HG03439 (cell line): ENCODE measurements at regions not wholly inside any gene's neighbourhood (a gene's known extent, or its start where the extent isn't known, plus 50 kb on each side); places are given as distances from the start of the nearest gene placed in this dataset.
"Not testable (repeated sequence)": the region's sequence is repeated elsewhere in the genome, so short reads cannot be mapped to it uniquely, and the experiment has no call there.

Source experiments
- ATAC-seq: cut with Tn5 transposase; IDR thresholded peaks from one replicate; pipeline ENCODE4 v1.9.1; 2021; ENCODE audit warnings: mild to moderate bottlenecking, moderate library complexity; ENCODE audit not compliant: unreplicated experiment

DNA sequence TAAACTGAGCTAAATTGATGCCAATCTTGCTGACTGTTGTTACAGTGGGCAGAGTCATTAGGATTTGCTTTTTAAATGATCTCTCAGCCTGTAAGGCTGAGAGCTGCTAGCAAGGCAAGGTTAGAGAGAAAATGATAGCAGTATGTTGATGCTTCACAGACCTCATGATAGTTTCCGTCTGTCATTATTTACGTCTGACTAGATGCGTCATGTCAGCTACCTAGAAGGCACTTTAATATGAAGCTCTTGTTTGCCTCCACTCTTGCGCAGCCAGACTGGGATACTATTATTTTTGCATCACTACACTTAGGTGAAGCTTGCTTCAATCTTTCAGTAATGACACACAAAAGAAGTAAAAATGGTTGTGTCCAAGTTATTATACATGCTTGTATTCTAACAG is 313.8 kb downstream of the LNPK start:
- ATAC-seq, result no peak

DNA sequence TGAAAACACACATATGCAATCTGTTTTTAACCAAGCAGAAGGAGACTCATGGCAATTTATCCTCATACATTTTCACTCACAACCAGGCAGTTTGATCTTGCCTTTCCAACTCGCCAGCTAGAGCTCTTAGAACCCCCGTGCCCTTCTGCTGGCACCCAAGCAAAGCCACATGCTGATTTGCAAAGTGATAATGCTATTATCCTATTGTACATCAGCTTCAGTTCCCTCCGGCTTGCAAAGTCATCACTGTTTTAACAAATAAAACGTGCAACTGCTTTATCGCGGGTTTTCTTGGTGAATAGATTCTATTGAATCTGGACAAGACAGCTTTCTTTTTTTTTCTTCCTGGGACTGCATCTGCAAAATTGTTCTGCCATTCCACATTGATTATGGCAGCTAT is 314.6 kb downstream of the LNPK start:
- no peak for ATAC-seq

DNA sequence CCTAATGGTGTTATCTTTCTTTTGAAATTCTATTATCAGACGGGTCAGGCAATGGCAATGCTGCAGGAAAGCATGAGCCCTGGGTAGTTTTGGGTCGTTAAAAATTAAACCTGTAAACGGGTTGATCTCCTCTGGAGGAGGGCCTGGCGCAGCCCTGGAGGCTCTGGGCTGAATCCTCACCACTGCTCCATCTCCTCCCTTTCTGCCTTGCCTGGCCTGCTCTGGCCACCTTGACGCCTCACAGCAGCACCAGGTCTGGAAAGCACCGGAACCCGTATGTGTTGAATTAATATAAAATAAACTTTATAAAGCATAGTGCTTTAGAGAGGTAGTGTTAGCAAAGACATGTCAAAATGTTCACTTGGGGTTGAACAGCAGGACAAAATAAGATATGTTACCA is 316.1 kb downstream of the LNPK start:
- ATAC-seq, result no peak

DNA sequence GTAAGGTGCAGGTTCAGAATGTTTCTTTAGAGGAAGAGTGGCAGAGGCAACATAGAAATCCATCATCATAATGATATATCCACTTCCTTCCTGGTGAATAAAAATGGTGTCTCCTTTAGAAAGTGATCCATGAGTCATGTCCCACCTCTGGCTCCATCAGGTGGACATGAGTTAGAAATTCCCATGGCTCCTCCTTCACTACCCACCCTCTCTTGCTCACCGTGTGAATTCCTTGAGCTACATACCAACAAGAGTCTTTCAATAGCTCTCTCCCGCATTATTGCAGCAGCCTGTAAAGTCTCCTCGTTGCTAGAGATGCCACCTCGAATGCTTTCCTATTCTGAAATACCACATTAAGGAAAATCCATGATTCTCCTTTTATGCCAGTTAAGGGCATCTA is 317.6 kb downstream of the LNPK start:
- no peak for ATAC-seq

DNA sequence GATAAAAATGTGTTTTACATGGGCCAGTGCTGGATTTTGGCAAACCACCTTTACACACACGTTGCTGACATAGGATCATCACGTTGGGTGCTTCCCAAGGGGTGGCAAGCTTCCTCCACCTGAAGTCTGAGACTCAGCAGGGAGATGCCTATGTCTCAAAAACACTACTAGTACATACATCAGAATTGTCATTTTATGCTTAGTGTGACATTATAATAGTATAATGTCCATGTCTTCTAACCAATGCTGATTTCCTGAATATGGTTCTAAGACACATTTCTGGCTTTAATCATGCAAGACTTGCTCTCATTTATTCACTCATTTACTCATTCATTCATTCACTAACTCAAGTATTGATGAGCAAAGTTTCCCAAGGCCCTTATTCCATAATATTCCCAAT is 322.3 kb downstream of the LNPK start:
- no peak for ATAC-seq

DNA sequence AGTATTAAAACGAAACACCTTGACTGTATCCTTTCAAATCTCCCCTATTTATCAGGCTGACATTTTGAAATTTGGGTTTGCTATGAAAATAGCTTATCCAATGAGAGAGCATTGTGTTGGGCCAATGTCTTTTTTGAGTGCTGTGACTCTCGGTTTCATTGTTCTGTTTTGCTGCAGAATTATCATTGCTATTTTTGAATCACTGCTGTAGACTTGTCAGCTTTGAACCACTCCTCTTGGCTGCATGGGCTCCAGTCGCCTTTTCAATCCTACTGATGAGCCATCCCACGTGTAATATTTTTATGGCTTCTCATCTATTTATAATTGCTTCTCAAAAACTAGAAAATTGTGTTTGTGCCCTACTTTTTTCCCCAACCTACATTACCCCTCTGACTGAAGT is 322.8 kb downstream of the LNPK start:
- ATAC-seq, result no peak

DNA sequence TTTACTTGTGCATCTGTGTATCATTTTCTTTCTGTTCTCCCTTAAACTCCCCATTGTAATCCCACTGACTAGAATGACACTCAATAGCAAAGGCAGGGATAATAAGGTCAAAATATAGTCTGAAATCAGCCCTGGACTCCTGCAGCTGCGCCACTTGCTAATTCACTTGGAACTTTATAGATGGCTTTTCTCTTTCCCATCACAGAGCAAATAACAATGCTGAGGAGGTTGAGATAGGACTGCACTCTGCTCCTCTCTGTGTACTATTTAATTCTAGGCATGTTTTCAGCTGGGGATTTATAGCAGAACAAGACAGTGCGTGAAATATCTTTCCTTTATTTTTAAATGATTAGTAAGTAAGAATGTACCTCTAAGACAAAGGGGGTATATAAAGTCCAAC is 324.2 kb downstream of the LNPK start:
- no peak for ATAC-seq

DNA sequence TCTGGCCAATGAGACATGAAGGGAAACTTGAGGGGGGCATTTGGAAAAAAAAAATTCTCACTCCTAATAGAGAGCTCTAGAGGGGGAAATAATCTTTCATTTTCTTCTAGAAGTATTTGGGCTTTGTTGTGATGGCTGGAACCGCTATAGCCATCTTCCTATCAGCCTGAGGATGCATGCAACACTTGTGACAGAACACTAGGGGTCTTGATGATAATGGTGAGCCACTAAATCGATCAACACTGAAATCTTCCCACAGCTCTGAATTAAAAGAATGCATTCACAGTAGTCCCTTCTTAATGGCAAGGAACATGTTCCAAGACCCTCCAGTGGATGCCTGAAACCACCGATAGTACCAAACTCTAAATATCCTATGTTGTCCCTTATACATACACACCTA is 325.3 kb downstream of the LNPK start:
- no peak for ATAC-seq

DNA sequence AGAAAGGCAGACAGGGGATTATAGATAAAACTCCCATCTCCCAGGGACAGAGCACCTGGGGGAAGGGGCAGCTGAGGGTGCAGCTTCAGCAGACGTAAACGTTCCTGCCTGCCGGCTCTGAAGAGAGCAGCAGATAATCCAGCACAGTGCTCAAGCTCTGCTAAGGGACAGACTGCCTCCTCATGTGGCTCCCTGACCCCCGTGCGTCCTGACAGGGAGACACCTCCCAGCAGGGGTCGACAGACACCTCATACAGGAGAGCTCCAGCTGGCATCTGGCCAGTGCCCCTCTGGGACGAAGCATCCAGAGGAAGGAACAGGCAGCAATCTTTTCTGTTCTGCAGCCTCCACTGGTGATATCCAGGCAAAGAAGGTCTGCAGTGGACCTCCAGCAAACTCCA is 333.3 kb downstream of the LNPK start:
- ATAC-seq, result not testable (repeated sequence)

DNA sequence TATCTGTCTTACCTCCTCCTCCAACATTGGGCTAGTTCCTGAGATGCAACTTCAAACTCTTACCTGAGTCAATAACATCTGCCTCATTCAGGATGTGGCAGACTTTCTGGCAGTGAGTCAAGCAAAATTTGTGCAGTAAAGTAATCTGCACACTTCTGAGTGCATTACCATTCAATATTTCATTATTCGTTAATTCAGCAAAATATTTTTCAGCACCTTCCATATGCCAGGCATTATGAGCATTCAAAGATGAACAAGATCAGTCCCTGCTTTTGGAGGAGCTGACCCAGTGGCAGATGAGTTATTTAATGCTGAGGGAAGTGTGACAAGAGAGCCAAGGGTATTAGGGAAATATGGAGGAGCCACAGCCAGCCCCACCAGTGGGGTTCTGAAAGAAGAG is 339.7 kb downstream of the LNPK start:
- ATAC-seq, result no peak

DNA sequence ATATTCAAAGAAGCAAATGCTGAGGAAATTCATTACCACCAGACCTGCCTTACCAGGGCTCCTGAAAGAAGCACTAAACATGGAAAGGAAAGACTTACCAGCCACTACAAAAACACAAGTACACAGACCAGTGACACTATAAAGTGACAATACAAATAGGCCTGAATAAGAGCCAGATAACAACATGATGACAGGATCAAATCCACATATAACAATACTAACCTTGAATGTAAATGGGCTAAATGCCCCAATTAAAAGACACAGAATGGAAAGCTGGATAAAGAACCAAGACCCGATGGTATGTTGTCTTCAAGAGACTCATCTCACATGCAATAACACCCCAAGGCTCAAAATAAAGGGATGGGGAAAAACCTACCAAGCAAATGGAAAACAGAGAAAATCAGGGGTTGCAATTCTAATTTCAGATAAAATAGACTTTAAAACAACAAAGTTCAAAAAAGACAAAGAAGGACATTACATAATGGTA is 353.4 kb downstream of the LNPK start:
- ATAC-seq, result no peak

DNA sequence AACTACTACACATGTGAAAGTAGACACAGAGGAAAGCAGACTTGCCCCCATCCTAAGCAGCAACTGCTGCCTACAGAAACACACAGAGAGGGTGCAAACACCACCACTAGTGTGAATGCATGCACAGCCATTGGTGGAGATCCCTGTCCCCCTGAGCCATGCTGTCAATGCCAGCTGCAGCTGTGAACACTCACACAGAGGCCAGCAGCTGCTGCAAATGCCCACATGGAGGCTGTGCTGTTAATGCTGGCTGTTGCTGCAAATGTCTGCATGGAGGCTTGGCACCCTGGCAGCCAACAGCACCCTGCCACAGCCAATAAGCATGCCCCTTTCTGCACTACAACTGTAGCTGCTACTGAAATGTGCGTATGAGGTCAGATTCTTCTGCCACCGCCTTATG is 355.0 kb downstream of the LNPK start:
- ATAC-seq, result no peak

DNA sequence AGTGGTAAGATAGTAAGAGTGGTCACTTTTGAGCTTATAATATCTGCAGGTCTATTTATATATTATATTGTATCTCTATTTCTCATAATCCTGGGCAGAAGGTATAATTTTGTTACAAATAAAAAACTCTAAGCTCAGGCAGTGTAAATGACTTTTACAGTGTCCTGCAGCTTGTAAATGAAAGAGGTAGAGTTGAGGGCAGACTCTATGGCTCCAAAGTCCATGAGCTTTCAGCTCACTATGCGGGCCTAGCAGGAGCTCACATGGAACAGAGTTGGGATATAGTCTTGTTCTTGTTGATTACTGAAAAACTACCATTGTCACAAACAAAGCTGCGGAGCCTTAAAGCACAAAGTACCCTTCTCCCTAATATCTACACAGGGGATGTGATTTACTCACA is 361.4 kb downstream of the LNPK start:
- ATAC-seq, result no peak

DNA sequence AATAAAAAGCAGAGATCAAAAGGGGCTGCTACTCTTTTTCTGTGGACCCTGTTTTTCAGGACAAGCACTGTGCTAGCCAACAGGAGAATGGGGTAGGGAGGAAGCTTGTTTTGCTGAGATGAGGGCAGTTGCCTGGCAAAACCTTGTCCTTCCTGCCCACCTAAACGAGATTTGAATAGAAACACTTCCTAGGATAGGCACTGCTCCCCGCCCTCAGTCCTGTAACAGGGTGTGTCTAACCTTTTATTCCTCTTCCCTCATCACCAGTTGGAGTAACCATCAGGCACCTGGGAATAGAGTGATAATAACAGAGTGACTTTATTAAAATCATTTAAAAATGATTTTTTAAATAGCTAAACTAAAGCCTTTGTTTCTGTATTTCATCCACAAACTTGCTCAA is 368.8 kb downstream of the LNPK start:
- no peak for ATAC-seq

DNA sequence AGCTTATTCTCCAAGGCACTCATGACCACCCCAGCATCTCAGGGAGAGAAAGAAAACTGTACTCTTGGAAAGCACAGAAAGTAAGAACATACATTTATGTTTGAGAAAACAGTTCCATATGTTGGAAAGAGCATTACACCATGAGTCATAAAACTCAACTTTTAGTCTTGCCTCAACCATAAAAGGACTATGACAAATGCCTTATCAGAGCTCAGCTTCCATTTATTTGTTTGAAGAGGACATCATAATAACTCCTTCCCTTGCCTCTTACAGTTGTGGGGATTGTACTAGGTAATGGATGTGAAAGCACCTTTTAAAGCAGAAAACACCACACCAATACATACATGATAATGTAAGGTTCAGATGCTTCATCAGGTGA is 370.8 kb downstream of the LNPK start:
- ATAC-seq, result no peak

DNA sequence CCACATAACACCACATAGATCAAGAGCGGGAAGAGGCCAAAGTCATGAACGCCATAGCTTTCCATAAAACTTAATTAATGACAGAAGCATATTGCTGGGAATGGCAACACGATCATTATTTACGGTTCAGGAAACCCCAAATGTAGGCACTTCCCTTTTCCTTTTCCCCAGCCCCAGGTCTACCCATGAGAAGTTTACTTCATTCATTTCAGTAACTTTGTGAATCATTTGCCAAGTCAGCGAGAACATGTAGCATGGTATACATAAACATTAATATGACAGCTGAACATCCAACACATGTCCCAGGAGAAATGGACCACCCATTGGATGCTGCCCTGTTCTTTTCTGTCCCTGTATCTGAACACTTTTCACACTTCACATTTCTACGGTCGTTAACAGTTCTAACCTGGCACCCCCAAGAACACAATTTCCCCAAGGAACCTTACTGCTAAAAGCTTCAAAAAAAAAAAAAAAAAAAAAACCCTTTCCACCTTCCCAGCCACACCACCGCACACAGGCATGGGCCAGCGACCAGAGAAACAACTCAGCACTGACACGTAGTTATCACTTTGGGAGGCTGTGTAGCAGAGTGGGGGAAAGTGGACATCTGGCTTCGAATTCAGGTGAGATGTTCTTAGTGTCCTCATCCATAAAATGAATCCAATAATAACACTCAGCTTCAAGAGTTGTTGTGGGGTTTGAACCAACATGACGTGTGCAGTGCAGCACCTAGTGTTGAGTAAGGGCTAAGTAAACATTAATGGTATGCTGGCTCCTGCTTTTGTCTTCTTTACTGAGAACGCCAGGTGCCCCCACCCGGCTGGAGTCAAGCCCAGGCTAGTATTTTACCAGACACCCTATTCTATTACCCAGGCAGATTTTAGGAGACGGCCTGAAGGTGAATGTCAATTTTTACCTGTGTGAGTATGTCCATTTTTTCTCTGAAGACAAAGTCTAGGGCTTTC is 371.5 kb downstream of the LNPK start:
- ATAC-seq, result no peak

DNA sequence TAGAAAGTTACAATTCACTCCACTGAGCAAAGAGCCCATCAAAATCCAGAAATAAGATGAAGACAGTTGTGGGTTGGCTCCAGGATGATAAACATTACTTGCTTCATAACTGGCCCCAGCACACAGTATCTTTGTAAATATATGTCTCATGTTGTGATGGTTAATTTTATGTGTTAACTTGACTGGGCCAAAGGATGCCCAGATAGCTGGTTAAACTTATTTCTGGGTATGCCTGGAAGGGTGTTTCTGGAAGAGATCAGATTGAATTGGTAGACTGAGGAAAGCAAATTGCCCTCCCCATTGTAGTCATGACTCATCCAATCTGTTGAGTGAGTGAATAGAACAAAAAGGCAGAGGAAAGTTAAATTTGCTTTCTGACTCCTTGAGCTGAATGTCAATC is 373.8 kb downstream of the LNPK start:
- no peak for ATAC-seq

DNA sequence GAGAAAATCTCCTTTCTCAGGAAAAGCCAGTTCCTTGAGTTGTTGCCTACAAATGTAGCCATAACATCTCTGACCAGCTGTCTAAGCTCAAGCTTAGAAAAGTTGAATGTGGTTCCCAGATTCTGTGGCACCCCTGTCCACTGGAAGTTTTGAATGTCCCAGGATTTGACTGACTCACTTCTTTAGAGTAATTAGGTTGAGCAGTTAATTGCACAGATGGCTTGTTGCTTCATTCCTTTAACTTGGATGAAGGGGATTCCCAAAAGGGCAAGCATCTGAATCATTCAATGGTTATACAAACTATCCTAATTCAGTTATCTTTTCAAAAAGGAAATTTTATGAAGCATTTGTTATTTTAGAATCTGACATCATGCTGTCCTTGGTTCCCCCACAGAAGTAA is 374.7 kb downstream of the LNPK start:
- no peak for ATAC-seq

DNA sequence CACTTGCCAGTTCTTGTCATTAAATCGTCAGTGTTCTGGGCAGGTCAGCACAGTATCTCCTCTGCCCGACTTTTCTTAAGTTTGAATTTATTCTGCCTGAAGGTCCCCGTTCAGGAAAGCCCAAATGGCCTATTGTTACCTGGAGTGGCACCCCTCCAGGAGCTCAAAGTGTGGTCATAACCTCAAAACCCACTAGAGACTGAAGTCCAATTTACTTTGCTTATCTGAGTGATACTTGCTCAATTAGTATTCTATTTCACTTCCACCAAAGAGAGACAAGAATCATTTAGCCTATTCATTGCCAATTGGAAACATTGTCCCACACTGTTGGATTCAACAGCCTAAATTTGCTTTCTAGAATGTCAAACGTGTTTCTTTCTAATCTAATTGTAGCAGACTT is 375.3 kb downstream of the LNPK start:
- no peak for ATAC-seq

DNA sequence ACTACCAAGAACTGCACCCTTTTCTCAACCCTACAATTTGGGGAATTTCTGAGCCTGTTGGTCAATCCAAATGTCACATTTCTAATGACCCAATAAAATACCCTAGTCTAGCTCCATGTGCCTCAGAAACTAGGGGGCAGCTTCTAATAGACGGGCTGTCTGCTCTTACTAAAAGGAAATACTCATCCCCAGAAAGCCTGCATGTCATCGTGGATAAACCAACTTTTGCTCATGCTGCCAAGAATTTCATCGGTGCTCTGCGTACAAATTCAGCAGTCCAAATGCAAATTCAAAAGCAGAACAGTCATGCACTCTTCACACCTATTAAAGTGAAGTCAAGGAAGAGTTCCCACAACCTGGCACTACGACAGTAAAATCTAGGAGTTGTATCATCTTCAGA is 377.3 kb downstream of the LNPK start:
- ATAC-seq, result no peak

DNA sequence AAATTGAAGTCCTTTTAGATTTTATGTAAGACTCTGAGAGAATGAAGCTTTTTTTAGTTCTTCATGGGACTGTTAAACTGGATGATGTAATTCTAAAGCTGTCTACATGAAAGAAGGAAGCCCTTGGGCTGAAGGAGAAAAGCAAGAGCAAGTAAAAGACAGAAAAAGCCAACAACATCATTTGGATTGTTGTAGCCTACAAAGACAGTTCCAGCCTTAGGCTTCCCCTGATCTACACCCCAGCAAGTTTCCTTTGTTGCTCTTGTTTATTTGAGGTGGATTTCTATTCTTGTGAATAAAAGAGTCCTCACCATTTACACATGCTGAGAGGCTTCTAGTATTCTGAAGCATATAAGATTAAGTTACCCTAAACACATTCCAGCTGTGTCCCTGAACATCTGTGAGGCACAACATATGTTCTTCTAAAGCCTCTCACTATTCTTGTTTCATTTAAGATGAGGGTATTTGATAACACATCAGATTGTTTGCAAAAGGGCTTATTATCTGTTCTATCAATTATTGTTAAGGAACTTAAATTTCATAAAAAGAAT is 377.8 kb downstream of the LNPK start:
- ATAC-seq, result no peak

DNA sequence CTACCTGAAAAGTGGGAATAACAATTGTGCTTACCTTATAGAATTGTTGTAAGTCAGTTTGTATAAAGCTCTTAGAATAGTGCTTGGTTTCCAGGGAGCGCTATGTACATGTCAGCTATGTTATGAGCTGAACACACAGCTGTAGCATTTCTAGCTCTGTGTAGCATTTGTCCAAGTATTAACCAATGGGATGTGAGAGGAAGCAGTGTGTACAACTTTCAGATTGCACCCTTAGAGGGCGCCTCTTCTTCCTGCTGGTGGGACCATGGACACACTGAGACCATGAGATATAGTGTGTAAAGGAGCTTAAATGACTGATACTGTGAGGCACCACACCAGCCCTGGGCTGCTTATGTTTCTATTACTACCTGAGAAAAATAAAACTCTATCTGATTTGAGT is 380.2 kb downstream of the LNPK start:
- ATAC-seq, result no peak

DNA sequence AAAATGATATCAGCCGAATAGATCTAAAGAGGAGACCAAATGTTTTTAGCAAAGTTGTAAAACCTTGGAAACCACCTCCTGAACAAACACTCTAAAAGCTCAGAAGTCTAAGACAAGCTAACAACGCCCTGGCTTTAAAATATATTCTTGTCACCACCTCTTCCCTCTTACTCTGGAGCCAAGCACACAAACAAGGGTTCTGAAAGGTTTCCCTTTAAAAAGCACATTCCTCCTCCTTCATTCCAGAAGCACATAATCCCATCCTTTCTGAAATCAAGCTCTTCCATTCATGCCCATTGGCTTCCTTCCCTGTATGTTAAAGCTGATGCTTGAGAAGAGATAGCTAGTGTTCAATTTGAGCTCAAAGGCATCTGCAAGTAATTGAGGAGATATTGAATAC is 382.0 kb downstream of the LNPK start:
- ATAC-seq, result no peak
